Testis (tissue), 2 donors: ENCODE measurements at regions not wholly inside any gene's neighbourhood (a gene's known extent, or its start where the extent isn't known, plus 50 kb on each side); places are given as distances from the start of the nearest gene placed in this dataset.

Source experiments
- DNase-seq: peaks from one replicate; pipeline ENCODE4 v3.0.0-alpha.2; 2019
- H3K27ac ChIP-seq, 2 donors: fragments of 200-600 bp; sonication (generic); one replicate each; pipeline ENCODE4 v1.5.1; 2019
- H3K27me3 ChIP-seq: fragments of 200-600 bp; sonication (generic); one replicate; pipeline ENCODE4 v1.5.1; 2019
- H3K36me3 ChIP-seq: fragments of 200-600 bp; sonication (generic); one replicate; pipeline ENCODE4 v1.5.1; 2017; ENCODE audit warnings: low read depth; ENCODE audit errors: missing control alignments
- H3K4me1 ChIP-seq: fragments of 200-600 bp; sonication (generic); one replicate; pipeline ENCODE4 v1.5.1; 2019
- H3K4me3 ChIP-seq, 2 donors: fragments of 200-600 bp; sonication (generic); one replicate each; pipeline ENCODE4 v1.5.1; 2017 to 2019
- H3K9me3 ChIP-seq: fragments of 200-600 bp; sonication (generic); one replicate; pipeline ENCODE4 v1.5.1; 2017
- CTCF ChIP-seq, 3 experiments: fragments of 450-650 bp in 2 of 3; fragments of 200-600 bp in 1 of 3; sonication (generic) in 1 of 3; IDR thresholded peaks; one replicate each; pipeline ENCODE4 v1.5.1; 2016 to 2019; ENCODE audit warnings: antibody characterized with exemption in 3 of 3, mild to moderate bottlenecking in 2 of 3, moderate library complexity in 1 of 3
- POLR2A ChIP-seq: fragments of 450-650 bp; IDR thresholded peaks from one replicate; pipeline ENCODE4 v1.6.1; 2017; ENCODE audit warnings: antibody characterized with exemption, mild to moderate bottlenecking, moderate library complexity
- WGBS, 2 donors: methylation state at CpG; one replicate each; pipeline ENCODE4 v1.1.5; 2018; 5-methylcytosine and 5-hydroxymethylcytosine counted together
- intact Hi-C: fragments of 100-400 bp; cut with DNase I; formaldehyde crosslinking; loops from one replicate; pipeline ENCODE4 v1.15.1; 2023; ENCODE audit warnings: low total_unique reads

GRCh38 chr9:107704774-107705173, 215.2 kb upstream of the KLF4 start:
- Histone ChIP-seq H3K36me3 (no peaks in the 10 kb centered on the region), H3K4me1 (no peaks in the 10 kb centered on the region), H3K4me3 (no peak overlapping the region), H3K27me3 (no peaks in the 10 kb centered on the region), H3K27ac (no peak overlapping the region), H3K9me3 (no peaks in the 10 kb centered on the region)
- TF ChIP-seq POLR2A, result no peak
- TF ChIP-seq CTCF (IDR thresholded peaks at IDR 0.05), result no peak
- no peak for DNase-seq
- WGBS, 2 donors, result 93 to 97% methylated on average over 1 of the region's 1 CpG
- intact Hi-C loops, result no loop called here

- DNase-seq, result no peak
- Histone ChIP-seq H3K27ac (no peak overlapping the region), H3K27me3 (no peaks in the 10 kb centered on the region), H3K4me1 (no peaks in the 10 kb centered on the region), H3K4me3 (no peak overlapping the region), H3K36me3 (no peaks in the 10 kb centered on the region), H3K9me3 (no peaks in the 10 kb centered on the region)
- intact Hi-C loops, result no loop called here
- TF ChIP-seq POLR2A (no peak), CTCF (IDR thresholded peaks at IDR 0.05) (no peak)
Observed at GRCh38 chr9:107703651-107704050, 214.1 kb upstream of the KLF4 start.

GRCh38 chr9:107700847-107701246, 211.3 kb upstream of the KLF4 start:
- Histone ChIP-seq H3K4me1 (no peaks in the 10 kb centered on the region), H3K27ac (peak overlapping the region in 1 of 2 donors; percentile 70), H3K4me3 (peak overlapping the region in 1 of 2 donors; percentile 9), H3K36me3 (no peaks in the 10 kb centered on the region), H3K9me3 (no peaks in the 10 kb centered on the region), H3K27me3 (no peaks in the 10 kb centered on the region)
- intact Hi-C loops, result no loop called here
- DNase-seq, result no peak
- TF ChIP-seq CTCF (IDR thresholded peaks at IDR 0.05), result no peak
- TF ChIP-seq POLR2A, result no peak
- 34 to 47% methylated on average over 5 of the region's 5 CpGs for WGBS, 2 donors

- H3K9me3 ChIP-seq, result no peaks in the 10 kb centered on the region
- no peaks in the 10 kb centered on the region for H3K36me3 ChIP-seq
- no peak overlapping the region for H3K27ac ChIP-seq
- TF ChIP-seq POLR2A (no peak), CTCF (IDR thresholded peaks at IDR 0.05) (no peak)
- H3K4me1 ChIP-seq, result peaks cover 6% of the 10 kb centered on the region
- 74 to 75% methylated on average over 6 of the region's 6 CpGs for WGBS, 2 donors
- intact Hi-C loops, result no loop called here
- H3K4me3 ChIP-seq, result no peak overlapping the region
- no peak for DNase-seq
- H3K27me3 ChIP-seq, result no peaks in the 10 kb centered on the region
Observed at GRCh38 chr9:107699231-107699630, 209.7 kb upstream of the KLF4 start.

GRCh38 chr9:107698779-107699178, 209.2 kb upstream of the KLF4 start:
- no peak for DNase-seq
- no peak for TF ChIP-seq POLR2A
- no peak for TF ChIP-seq CTCF (IDR thresholded peaks at IDR 0.05)
- intact Hi-C loops, result no loop called here
- no peaks in the 10 kb centered on the region for H3K36me3 ChIP-seq
- WGBS, 2 donors, result 49 to 51% methylated on average over 4 of the region's 4 CpGs
- peak overlapping the region in 1 of 2 donors; percentile 2 for H3K27ac ChIP-seq
- peaks cover 6% of the 10 kb centered on the region for H3K4me1 ChIP-seq
- H3K9me3 ChIP-seq, result no peaks in the 10 kb centered on the region
- H3K4me3 ChIP-seq, result no peak overlapping the region
- H3K27me3 ChIP-seq, result no peaks in the 10 kb centered on the region
